GM18520 (cell line): ENCODE measurements at regions not wholly inside any gene's neighbourhood (a gene's known extent, or its start where the extent isn't known, plus 50 kb on each side); places are given as distances from the start of the nearest gene placed in this dataset.
"Not testable (repeated sequence)": the region's sequence is repeated elsewhere in the genome, so short reads cannot be mapped to it uniquely, and the experiment has no call there.

Experiments
- ATAC-seq: cut with Tn5 transposase; IDR thresholded peaks from one replicate; pipeline ENCODE4 v1.9.1; 2021; ENCODE audit not compliant: unreplicated experiment

- ATAC-seq, result no peak
Measured at GRCh38 chr17:77531002-77531401, 390.2 kb downstream of the SEC14L1 start.

- no peak for ATAC-seq
Measured at GRCh38 chr17:77531641-77532040, 390.9 kb downstream of the SEC14L1 start.

- not testable (repeated sequence) for ATAC-seq
Measured at GRCh38 chr17:77533697-77534096, 392.9 kb downstream of the SEC14L1 start.

DNA sequence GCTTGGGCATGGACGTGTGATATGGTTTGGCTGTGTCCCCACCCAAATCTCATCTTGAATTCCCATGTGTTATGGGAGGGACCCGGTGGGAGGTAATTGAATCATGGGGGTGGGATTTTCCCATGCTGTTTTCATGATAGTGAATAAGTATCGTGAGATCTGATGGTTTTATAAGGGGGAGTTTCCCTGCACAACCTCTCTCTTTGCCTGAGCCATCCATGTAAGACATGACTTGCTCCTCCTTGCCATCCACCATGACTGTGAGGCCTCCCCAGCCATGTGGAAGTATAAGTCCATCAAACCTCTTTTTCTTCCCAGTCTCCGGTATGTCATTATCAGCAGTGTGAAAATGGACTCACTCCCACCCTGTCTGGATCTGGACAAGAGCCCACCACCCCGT, 393.4 kb downstream of the SEC14L1 start:
- ATAC-seq, result no peak

GRCh38 chr17:77535435-77535834, 394.7 kb downstream of the SEC14L1 start:
- no peak for ATAC-seq

DNA sequence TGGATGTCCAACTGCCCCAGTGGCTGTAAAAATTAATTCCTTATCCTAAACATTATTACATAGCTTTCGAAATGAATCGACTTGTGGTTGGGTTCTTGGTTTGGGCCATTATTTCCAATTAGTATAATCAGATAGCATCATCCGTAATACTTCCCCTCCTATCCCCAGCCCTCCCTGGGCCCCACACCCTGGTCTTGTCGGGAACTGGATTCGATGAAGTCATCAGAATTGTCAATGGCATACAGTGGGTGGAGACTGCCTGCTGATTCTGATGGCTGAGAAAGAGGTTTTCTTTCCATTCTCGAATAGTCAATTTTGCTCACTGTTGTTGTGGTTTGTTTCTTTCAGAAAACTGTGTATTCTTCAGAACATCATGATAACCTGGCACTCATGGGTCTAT, 395.1 kb downstream of the SEC14L1 start:
- ATAC-seq, result no peak

DNA sequence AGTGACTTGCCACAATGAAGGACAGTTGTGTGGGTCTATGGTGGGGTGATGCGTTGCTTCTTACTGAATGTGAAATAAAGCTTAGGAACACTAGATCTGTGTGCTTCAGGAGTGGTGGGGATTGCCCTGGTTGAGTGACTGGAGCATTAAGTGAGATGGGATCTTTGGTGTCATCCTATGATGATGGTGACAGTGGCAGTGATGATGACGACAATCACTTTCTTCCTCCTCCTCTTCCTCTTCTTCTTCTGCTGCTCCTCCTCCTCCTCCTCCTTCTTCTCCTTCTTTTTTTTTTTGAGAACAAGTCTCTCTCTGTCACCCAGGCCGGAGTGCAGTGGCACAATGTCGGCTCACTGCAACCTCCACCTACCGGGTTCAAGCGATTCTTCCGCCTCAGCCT, 396.8 kb downstream of the SEC14L1 start:
- no peak for ATAC-seq

DNA sequence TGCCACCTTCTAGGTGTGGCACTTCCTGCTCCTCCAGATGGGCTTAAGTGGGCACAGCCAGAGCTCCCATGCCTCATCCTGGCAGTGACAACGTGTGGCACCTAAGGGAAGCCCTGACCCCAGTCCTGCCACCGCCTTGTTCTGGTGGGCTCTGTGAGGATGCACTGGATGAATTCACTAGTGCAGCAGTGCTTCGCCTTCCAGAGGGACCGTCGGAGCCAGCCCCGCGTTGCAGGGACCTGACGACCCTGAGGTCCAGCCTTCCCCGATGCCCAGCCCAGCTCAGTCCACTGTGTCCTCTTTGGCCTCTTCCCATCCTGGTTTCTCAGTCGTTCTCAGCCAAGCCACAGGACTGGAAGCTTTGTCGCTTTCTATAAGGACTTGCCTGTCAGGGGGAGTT, 399.8 kb downstream of the SEC14L1 start:
- ATAC-seq, result no peak

- no peak for ATAC-seq
Measured at GRCh38 chr17:77540975-77541374, 400.2 kb downstream of the SEC14L1 start.

- no peak for ATAC-seq
Measured at GRCh38 chr17:77542011-77542410, 401.2 kb downstream of the SEC14L1 start.

DNA sequence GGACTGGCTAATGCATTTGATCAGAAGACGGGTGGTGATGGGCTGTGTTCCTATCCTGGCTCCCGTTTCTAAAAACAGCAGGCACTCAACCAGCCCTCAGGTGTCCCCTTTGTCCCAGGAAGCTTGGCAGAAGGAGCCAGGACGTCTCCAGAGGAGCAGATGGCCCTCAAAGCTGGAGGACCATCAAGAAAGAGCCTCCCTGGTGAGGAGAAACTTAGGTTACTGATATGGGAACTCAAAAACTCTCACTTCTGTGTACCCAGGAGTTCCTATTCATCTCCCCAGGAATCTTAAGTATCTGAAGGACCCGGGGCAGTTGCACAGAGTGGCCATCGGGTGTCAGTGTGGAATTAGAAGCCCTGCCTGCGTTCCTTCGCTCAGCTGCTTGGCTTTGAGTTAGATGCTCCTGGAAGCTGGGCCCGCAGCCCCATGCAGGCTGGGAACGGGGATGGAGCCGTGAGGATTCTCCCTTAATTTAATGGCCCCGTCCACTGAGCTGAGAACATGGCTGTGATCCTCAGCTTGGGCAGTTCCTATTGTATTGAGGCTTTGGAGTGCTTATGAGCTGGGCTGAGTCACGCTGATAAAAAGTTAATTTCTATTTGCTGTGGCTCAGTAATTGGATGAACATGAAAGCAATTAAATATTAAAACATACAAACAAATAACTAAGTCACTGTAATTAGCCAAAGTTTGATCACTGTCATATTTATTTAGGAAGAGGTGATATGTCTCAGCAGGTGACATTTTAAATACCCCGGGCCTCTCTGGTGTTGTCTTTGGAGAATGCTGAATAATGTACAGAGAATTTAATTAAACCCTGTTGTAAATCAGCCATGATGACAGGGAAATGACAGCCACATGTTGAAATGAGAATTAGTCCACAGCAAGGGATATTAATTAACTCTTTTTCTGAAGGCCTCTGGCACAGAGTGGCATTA, 402.1 kb downstream of the SEC14L1 start:
- ATAC-seq, result no peak

- ATAC-seq, result no peak
Measured at GRCh38 chr17:77543801-77544200, 403.0 kb downstream of the SEC14L1 start.

DNA sequence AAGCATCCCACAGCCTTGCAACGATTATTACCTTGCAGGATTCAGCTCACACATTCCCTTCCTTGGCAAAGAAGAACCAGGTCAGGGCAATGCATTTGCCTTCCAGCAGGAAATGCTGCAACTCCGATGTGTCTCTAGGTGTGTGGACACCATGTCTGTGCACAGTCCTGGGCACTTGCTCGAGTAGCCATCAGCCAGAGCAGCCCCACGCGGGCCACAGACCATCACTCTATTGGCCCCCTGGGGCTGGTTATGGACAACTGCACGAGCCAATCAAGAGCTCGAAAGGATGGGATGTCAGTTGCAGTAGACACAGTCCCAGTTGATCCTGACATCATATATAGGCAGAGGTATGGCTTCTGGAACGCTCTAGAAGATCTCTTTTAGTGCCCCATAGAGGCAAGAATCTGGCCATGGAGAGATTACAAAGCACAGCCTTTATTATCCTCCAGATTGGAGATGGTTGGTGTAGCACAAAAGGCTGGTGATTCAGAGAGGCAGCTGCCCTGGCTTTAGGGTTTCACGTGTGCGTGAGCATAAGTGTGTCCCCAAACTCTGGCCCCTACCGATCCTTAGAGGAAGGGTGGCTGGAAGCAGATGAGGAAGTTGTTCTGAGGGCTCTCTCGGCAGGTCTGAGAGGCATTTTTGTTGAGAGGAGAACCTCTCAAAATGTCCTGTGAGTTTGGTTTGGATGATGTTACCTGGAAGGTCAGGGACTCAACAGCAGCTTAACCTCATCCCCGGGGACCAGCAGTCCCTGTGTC, 403.8 kb downstream of the SEC14L1 start:
- ATAC-seq, result no peak

- ATAC-seq, result no peak
Measured at GRCh38 chr17:77546772-77547241, 406.0 kb downstream of the SEC14L1 start.

DNA sequence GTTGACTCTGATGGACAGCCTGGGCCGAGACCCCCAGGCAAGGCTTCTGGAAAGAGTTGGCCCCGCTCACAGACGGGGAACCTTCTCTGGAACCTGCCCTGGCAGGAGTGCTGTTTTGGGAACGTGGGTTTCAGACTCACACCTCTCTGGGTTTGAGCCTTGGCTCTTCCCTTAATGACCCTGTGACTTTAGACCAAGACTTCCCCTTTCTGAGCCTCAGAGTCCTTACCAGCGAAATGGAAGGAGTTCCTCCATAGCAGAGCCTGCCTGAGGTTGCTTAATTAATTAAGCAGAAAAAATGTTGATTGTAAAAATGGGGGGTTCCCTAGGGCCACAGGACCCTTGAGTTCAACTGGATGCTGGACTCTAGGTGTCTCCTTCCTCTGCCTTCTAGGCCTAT, 408.2 kb downstream of the SEC14L1 start:
- no peak for ATAC-seq

DNA sequence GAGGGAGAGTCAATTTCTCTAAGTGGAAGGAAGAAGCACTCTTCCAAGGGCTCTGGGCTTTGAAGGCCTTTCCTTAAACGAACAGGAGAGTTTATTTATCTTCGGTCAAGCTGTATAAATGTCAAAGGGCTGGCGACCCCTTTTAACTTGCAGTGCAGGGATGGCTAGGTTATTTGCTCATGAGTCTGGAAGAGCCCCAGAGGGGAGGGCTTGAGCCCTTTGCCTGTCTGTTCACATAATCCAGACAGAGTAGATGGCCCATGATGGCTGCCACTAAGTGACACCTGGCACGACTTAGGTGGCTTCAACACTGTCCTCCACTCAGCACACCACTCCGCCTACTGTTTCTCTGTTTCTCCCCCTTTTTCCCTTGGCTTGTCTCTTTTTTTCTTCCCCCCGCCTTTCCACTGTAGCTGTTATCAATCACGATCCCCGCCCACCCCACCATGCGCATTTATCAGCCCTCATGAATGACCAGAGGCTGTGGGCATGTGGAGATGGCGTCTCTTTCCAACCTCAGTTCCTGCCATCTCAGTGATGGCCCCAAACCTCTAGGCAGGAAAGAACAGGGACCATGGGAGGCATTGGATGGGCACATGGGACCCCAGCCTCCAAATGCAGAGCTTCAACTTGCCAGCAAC, 408.7 kb upstream of the TNRC6C start:
- no peak for ATAC-seq

GRCh38 chr17:77553459-77554066, 404.9 kb upstream of the TNRC6C start:
- ATAC-seq, result no peak

- ATAC-seq, result no peak
Measured at GRCh38 chr17:77555121-77555591, 403.3 kb upstream of the TNRC6C start.

GRCh38 chr17:77555741-77556291, 402.7 kb upstream of the TNRC6C start:
- no peak for ATAC-seq

DNA sequence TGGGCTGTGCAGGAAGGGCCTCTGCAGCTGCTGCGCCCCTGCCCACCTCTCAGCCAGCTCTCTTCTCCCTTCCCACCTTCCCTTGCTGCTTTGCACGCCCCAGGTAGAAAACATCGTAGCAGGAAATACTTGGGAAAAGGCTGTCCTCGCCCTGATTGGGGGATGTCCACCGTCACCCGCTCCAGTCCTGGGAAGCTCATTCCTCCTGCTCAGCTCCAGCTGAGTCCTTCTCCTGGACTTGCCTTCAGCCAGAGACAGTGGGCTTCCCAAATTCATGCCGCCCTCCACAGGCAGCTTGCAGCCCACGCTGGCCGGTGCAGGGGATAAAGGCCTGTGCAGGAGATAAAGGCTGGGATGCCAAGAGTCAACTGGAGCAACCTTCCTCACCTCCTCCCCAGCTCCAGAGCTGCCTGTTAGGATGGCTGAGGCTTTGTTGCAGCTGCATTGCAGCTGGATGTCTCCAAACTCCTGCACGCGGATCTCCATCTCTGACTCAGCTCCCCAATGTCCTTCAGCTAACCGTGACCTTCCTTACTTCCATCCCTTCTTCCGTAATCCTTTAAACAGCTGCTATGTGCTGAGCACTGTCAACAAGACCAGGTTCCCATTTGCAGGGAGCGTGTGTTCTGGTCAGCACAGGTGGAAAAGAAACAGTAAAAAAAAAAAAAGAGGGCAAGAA, 402.0 kb upstream of the TNRC6C start:
- ATAC-seq, result no peak
